HepG2 (cell line): ENCODE measurements at regions not wholly inside any gene's neighbourhood (a gene's known extent, or its start where the extent isn't known, plus 50 kb on each side); places are given as distances from the start of the nearest gene placed in this dataset.

Experiments used
- ATAC-seq: fragments of 200-7000 bp; cut with Tn5 transposase; 3 replicates; pipeline ENCODE4 v1.9.1; 2020; ENCODE audit warnings: mild to moderate bottlenecking, moderate library complexity
- BruUV-seq: library from RNA; stranded (reverse); fragments of 400-500 nt; replicated peaks from 2 replicates; lab custom pipeline; 2021; lab: Mats Ljungman, UMichigan
- CTCF ChIA-PET: fragments of 300-600 bp; formaldehyde crosslinking; extraction: SDS; loops from one replicate; lab custom pipeline; 2021; ENCODE audit warnings: low total read pairs, inconsistent platforms, low intra/inter-chr PET ratio; lab: Yijun Ruan, JAX
- POLR2A ChIA-PET: fragments of 350-600 bp; sonication (Branson Sonifier 250); formaldehyde crosslinking; loops from one replicate; lab custom pipeline; 2020; ENCODE audit warnings: antibody characterized with exemption, inconsistent platforms; lab: Yijun Ruan, JAX
- DNase-seq: peaks from one replicate; pipeline ENCODE4 v3.0.0-alpha.2; 2015; ENCODE audit warnings: low spot score
- FAIRE-seq: peaks from 3 replicates; lab custom pipeline; 2011; peaks lifted over from hg19 to GRCh38; lab: Jason Lieb, UNC
- H2AFZ ChIP-seq: one replicate; pipeline ENCODE4 v1.6.1; 2011; ENCODE audit warnings: low read length, inconsistent platforms
- H3K27ac ChIP-seq: fragments of 300-600 bp; 3 replicates; pipeline ENCODE4 v1.8.0; 2011; ENCODE audit warnings: mixed run types, mild to moderate bottlenecking, mixed read lengths, low read length, inconsistent platforms; ENCODE audit not compliant: insufficient read depth; ENCODE audit errors: extremely low read length
- H3K27me3 ChIP-seq, 2 experiments: fragments of 200-600 bp in 1 of 2; 2 replicates in 1 of 2; 3 replicates in 1 of 2; pipeline versions ENCODE4 v1.6.0 to v1.8.0; 2011; ENCODE audit warnings: low read length in 2 of 2, mild to moderate bottlenecking in 2 of 2, moderate library complexity in 2 of 2, inconsistent platforms in 1 of 2; ENCODE audit not compliant: insufficient read depth in 2 of 2, control insufficient read depth in 1 of 2
- H3K36me3 ChIP-seq, 2 experiments: fragments of 200-600 bp in 1 of 2; replicated peaks in 1 of 2; 2 replicates in 1 of 2; 3 replicates in 1 of 2; pipeline versions ENCODE4 v1.5.1 to v1.8.0; 2011; ENCODE audit warnings: low read length in 2 of 2, inconsistent platforms in 1 of 2; ENCODE audit not compliant: insufficient read depth in 2 of 2, control insufficient read depth in 1 of 2
- H3K4me1 ChIP-seq: 2 replicates; pipeline ENCODE4 v1.5.1; 2012; ENCODE audit warnings: low read length, inconsistent platforms; ENCODE audit not compliant: insufficient read depth
- H3K4me2 ChIP-seq: 2 replicates; pipeline ENCODE4 v1.6.0; 2011; ENCODE audit warnings: low read depth, low read length, inconsistent platforms
- H3K4me3 ChIP-seq, 3 experiments: fragments of 200-600 bp in 1 of 3; sonication (generic), shearing (Covaris generic) in 1 of 3; replicated peaks in 1 of 3; 2 replicates each; pipeline ENCODE4 v1.5.1; 2011 to 2016; ENCODE audit warnings: low read length in 3 of 3, inconsistent platforms in 2 of 3, low read depth in 2 of 3, mild to moderate bottlenecking in 2 of 3, control low read depth in 1 of 3, mixed read lengths in 1 of 3; ENCODE audit not compliant: insufficient read depth in 1 of 3
- H3K79me2 ChIP-seq: one replicate; pipeline ENCODE4 v1.6.1; 2011; ENCODE audit warnings: low read length, inconsistent platforms; ENCODE audit not compliant: insufficient read depth
- H3K9ac ChIP-seq: 2 replicates; pipeline ENCODE4 v1.6.0; 2011; ENCODE audit warnings: mild to moderate bottlenecking, low read depth, low read length, inconsistent platforms; ENCODE audit not compliant: insufficient read depth
- H3K9me3 ChIP-seq: 2 replicates; pipeline ENCODE4 v1.5.1; 2012; ENCODE audit warnings: mild to moderate bottlenecking, low read length
- H4K20me1 ChIP-seq: 2 replicates; pipeline ENCODE4 v1.6.0; 2011; ENCODE audit warnings: inconsistent platforms, mild to moderate bottlenecking, low read length, moderate library complexity; ENCODE audit not compliant: insufficient read depth
- AHDC1 ChIP-seq: sonication (generic); formaldehyde crosslinking; IDR thresholded peaks from 2 replicates; pipeline ENCODE4 v1.5.1; 2020; ENCODE audit warnings: mild to moderate bottlenecking, missing genetic modification reagents, borderline replicate concordance
- ARHGAP35 ChIP-seq: sonication (generic); formaldehyde crosslinking; IDR thresholded peaks from 2 replicates; pipeline ENCODE4 v1.9.0; 2022; ENCODE audit warnings: mild to moderate bottlenecking, inconsistent platforms, moderate library complexity, missing genetic modification reagents, borderline replicate concordance
- HNRNPH1 ChIP-seq: fragments of 200-400 bp; formaldehyde crosslinking; optimal IDR thresholded peaks from 2 replicates; pipeline ENCODE3; 2017; ENCODE audit warnings: mild to moderate bottlenecking, low read depth, low read length
- SMAD9 ChIP-seq: sonication (generic); formaldehyde crosslinking; IDR thresholded peaks from 2 replicates; pipeline ENCODE4 v1.5.1; 2020; ENCODE audit warnings: mild to moderate bottlenecking, missing genetic modification reagents
- ZNF234 ChIP-seq: sonication (generic); formaldehyde crosslinking; conservative IDR thresholded peaks from 2 replicates; pipeline ENCODE4 v1.5.1; 2020; ENCODE audit warnings: mild to moderate bottlenecking, missing genetic modification reagents
- ZNF326 ChIP-seq: sonication (generic); formaldehyde crosslinking; IDR thresholded peaks from 2 replicates; pipeline ENCODE4 v1.4.0; 2020; ENCODE audit warnings: missing genetic modification reagents, borderline replicate concordance
- ZNF337 ChIP-seq: sonication (generic); formaldehyde crosslinking; IDR thresholded peaks from 2 replicates; pipeline ENCODE4 v1.5.1; 2020; ENCODE audit warnings: missing genetic modification reagents, low read depth, mild to moderate bottlenecking, borderline replicate concordance
- ZNF362 ChIP-seq: sonication (generic); formaldehyde crosslinking; IDR thresholded peaks from 2 replicates; pipeline ENCODE4 v1.4.0; 2020; ENCODE audit warnings: missing genetic modification reagents, mild to moderate bottlenecking, borderline replicate concordance
- WGBS: methylation state at CpG from one replicate; pipeline ENCODE4 v1.1.6; 2017; ENCODE audit warnings: low lambda C conversion rate; 5-methylcytosine and 5-hydroxymethylcytosine counted together
- in situ Hi-C: cut with HindIII; loops from 2 replicates; pipeline ENCODE4 v1.10.0; 2017; ENCODE audit warnings: low pct_unique_long_range_greater_than_20kb; ENCODE audit not compliant: extremely low pct_ligation_motif_present
- intact Hi-C: fragments of 100-400 bp; cut with micrococcal nuclease; formaldehyde crosslinking; loops from one replicate; pipeline ENCODE4 v1.10.0; 2022; ENCODE audit not compliant: unreplicated experiment

- TF ChIP-seq ZNF234 (CRISPR knock-in tag) = no peak
Observed at GRCh38 chr2:52961403-52961802, 806.2 kb upstream of the CHAC2 start (continued).

GRCh38 chr2:52960881-52961280, 806.7 kb upstream of the CHAC2 start:
- no peak for TF ChIP-seq ARHGAP35 (CRISPR knock-in tag)
- no peak for TF ChIP-seq ZNF362 (CRISPR knock-in tag)
- no peak for TF ChIP-seq AHDC1 (CRISPR knock-in tag)
- no peak for TF ChIP-seq ZNF337 (CRISPR knock-in tag)
- no peak for TF ChIP-seq ZNF326 (CRISPR knock-in tag)
- TF ChIP-seq SMAD9 (CRISPR knock-in tag) = no peak
- TF ChIP-seq HNRNPH1 = no peak
- TF ChIP-seq, all 625 proteins: peak for 0
- 7% methylated on average over 3 of the region's 3 CpGs for WGBS
- Histone ChIP-seq H3K4me2 (no peak overlapping the region), H3K4me1 (no peaks in the 10 kb centered on the region), H3K9ac (no peak overlapping the region), H2AFZ (no peak overlapping the region), H3K27me3 (no peaks in the 10 kb centered on the region), H3K27ac (no peak overlapping the region), H3K9me3 (0 out of 2 replicates have a peak, but pooled peaks cover 4% of the 10 kb centered on the region), H3K79me2 (no peaks in the 10 kb centered on the region), H4K20me1 (no peaks in the 10 kb centered on the region), H3K4me3 (no peak overlapping the region), H3K36me3 (no peaks in the 10 kb centered on the region)
- ATAC-seq (no peak), DNase-seq (no peak), FAIRE-seq (no peak)
- no TSS peak for BruUV-seq
- ChIA-PET POLR2A (no interaction called here), CTCF (no interaction called here)
- in situ Hi-C loops (no loop called here), intact Hi-C loops (no loop called here)
